ENCODE measurements at regions not wholly inside any gene's neighbourhood (a gene's known extent, or its start where the extent isn't known, plus 50 kb on each side); places are given as distances from the start of the nearest gene placed in this dataset.
"Not testable (repeated sequence)": the region's sequence is repeated elsewhere in the genome, so short reads cannot be mapped to it uniquely, and the experiment has no call there.

GRCh38 chr18:42334931-42335330 is 379.9 kb downstream of the PIK3C3 start:
- no peak for DNase-seq

- no peak for DNase-seq
Observed at GRCh38 chr18:42336139-42336538, 381.1 kb downstream of the PIK3C3 start.

GRCh38 chr18:42337337-42337736 is 382.3 kb downstream of the PIK3C3 start:
- not testable (repeated sequence) for DNase-seq

GRCh38 chr18:42338683-42339082 is 383.6 kb downstream of the PIK3C3 start:
- DNase-seq, result no peak

- DNase-seq, result no peak
Observed at GRCh38 chr18:42339372-42339771, 384.3 kb downstream of the PIK3C3 start.

GRCh38 chr18:42340423-42341009 is 385.5 kb downstream of the PIK3C3 start:
- no peak for DNase-seq

- no peak for DNase-seq
Observed at GRCh38 chr18:42341423-42341822, 386.4 kb downstream of the PIK3C3 start.

GRCh38 chr18:42348722-42349121 is 393.7 kb downstream of the PIK3C3 start:
- DNase-seq, result no peak

- DNase-seq, result no peak
Observed at GRCh38 chr18:42351455-42351854, 396.4 kb downstream of the PIK3C3 start.

- DNase-seq, result no peak
Observed at GRCh38 chr18:42360716-42361115, 405.7 kb downstream of the PIK3C3 start.

- no peak for DNase-seq
Observed at GRCh38 chr18:42363446-42364441, 408.7 kb downstream of the PIK3C3 start.

GRCh38 chr18:42364766-42365165 is 409.7 kb downstream of the PIK3C3 start:
- DNase-seq, result no peak

- DNase-seq, result no peak
Observed at GRCh38 chr18:42365591-42365990, 410.6 kb downstream of the PIK3C3 start.

GRCh38 chr18:42373584-42373983 is 418.6 kb downstream of the PIK3C3 start:
- DNase-seq, result no peak

- no peak for DNase-seq
Observed at GRCh38 chr18:42374961-42375360, 419.9 kb downstream of the PIK3C3 start.

GRCh38 chr18:42378854-42379253 is 423.8 kb downstream of the PIK3C3 start:
- DNase-seq, result not testable (repeated sequence)

- not testable (repeated sequence) for DNase-seq
Observed at GRCh38 chr18:42381236-42381635, 426.2 kb downstream of the PIK3C3 start.

- DNase-seq, result peak; percentile 23
Observed at GRCh38 chr18:42392416-42392815, 437.4 kb downstream of the PIK3C3 start.

- no peak for DNase-seq
Observed at GRCh38 chr18:42392926-42393325, 437.9 kb downstream of the PIK3C3 start.

- no peak for DNase-seq
Observed at GRCh38 chr18:42394238-42394637, 439.2 kb downstream of the PIK3C3 start.

- no peak for DNase-seq
Observed at GRCh38 chr18:42401131-42401673, 446.2 kb downstream of the PIK3C3 start.

- DNase-seq, result no peak
Observed at GRCh38 chr18:42404151-42404550, 449.1 kb downstream of the PIK3C3 start.

GRCh38 chr18:42409005-42409404 is 454.0 kb downstream of the PIK3C3 start:
- DNase-seq, result no peak

GRCh38 chr18:42412281-42412680 is 457.2 kb downstream of the PIK3C3 start:
- DNase-seq, result no peak
